Activated T-helper 1 cell treated with Interleukin-2 at 50 U/mL for 16 hours (primary cell): ENCODE measurements at regions not wholly inside any gene's neighbourhood (a gene's known extent, or its start where the extent isn't known, plus 50 kb on each side); places are given as distances from the start of the nearest gene placed in this dataset.

ENCODE experiments used
- DNase-seq: peaks from one replicate; pipeline ENCODE4 v3.0.0-alpha.2; 2020; ENCODE audit warnings: low read depth

- DNase-seq: no peak
These were observed 69.7 kb upstream of the CAB39 start for GRCh38 chr2:230642966-230643365.

GRCh38 chr2:230643576-230644291 is 68.9 kb upstream of the CAB39 start:
- DNase-seq: no peak

- DNase-seq: no peak
These were observed 68.2 kb upstream of the CAB39 start for GRCh38 chr2:230644356-230644935.

GRCh38 chr2:230648356-230648755 is 64.3 kb upstream of the CAB39 start:
- no peak for DNase-seq

DNA sequence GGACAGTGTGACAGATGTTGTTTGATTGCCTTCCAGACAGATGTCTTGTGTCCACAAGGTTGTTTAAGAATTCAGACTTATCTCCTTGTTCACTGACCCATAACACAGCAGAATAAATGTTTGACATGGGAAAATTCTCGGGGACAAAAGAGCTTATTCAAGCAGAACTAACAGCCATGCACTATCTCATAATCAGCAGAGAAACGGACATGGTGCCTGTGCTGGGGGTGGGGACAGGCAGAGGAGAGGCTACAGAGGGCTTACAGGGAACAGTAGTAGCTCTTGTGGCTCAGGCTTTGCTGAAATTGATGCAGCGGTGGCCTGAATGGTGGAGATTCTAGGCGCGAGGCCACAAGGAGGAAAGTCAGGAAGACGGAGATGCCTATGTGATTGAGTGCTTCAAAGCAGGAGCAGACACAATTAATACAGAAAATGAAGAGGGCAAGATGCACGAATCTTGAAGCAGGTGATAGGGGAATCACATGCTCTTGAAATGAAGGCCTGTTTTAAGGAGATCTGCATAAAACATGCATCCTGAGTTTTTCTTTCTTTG is 62.0 kb upstream of the CAB39 start:
- no peak for DNase-seq

GRCh38 chr2:230654057-230654456 is 58.6 kb upstream of the CAB39 start:
- no peak for DNase-seq

DNA sequence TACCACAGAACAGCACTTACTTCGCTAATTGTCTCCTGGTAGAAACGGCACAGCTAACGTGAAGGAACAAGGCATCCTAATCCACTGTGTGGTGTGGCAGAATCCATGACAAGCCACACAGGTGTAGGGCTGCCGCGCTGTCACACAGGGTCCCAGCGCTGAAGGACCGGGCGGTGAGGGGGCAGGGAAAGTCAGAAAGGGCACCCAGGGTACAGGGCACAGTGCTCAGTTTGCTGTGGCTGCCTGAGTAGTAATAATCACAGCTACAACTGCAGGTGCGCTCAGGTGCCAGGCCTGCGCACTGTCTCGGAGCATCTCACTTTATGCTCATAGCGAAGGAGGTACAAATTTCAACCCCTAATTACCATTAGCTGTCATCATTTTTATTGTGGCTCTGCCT is 55.2 kb upstream of the CAB39 start:
- DNase-seq: no peak

DNA sequence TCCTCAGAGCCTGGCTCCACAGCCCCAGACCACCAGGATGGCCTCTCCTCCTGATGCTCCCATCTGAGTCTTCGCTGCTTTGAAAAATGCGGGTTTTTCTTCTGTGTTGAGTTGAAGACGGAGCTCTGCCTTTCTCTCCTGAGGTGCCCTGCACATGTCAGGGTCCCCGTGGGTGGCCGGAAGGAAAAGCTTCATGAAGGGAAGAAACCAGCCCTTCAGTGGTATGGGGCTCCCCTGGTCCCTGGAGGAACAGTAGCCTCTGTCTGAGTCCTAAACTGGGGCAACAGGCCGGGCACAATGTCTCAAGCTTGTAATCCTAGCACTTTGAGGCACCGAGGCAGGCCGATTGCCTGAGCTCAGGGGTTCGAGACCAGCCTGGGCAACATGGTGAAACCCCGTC is 54.7 kb upstream of the CAB39 start:
- DNase-seq: no peak

DNA sequence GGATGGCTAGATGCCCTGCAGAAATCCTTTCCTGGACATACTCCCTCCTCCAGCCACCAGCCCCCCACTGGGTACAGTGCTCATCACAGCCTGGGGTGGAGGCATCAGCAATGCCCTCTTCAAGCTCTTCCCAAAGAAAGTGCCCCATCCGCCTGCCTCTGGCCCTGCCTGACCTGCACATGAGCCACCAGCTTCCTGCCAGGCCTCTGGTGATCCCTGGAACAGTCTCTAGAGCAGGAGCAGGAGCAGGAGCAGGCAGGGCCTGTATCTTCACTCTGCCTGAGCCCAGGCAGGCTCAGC is 54.1 kb upstream of the CAB39 start:
- no peak for DNase-seq

GRCh38 chr2:230658877-230659652 is 53.6 kb upstream of the CAB39 start:
- no peak for DNase-seq

DNA sequence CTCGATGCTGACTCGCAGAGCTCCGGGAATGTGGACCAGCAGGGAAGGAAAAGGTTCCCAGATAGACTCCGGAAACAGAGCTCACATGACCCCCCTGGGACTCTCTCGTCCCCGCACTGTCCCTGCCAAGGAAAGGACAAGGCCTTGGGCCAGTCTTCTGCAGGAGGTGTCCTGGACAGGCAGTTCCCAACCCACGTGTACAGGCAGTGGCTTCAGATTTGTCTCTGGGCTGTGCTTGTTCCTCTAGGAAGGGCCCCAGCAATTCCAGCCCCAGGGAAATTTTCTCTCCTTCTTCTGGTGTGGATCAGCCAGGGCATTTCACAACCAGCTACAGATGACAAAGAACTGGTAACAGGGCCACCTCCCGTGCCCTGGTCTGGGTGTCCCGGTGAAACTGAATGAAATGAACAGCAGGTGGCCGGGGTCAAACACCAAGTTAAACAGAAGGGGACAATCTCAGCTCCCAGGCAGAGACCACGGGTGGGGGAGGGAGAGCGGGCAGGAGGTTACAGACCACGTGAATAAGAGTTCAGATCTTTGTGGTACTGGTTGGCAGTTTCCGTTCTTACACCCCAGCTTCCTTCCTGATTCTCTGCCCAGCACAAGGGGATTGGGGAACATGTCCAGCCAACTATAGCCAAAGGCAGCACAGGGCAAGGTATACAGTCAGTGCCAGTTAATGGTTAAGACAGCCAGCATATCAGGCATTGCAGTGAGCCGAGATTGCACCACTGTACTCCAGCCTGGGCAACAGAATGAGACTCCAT is 52.2 kb upstream of the CAB39 start:
- no peak for DNase-seq

GRCh38 chr2:230661072-230661957 is 51.3 kb upstream of the CAB39 start:
- no peak for DNase-seq
